Spleen (tissue), 11 donors: ENCODE measurements at regions not wholly inside any gene's neighbourhood (a gene's known extent, or its start where the extent isn't known, plus 50 kb on each side); places are given as distances from the start of the nearest gene placed in this dataset.
"Not testable (repeated sequence)": the region's sequence is repeated elsewhere in the genome, so short reads cannot be mapped to it uniquely, and the experiment has no call there.

ENCODE experiments used
- DNase-seq: peaks from one replicate; pipeline ENCODE4 v3.0.0-alpha.2; 2020
- H3K27ac ChIP-seq, 8 donors: fragments of 200-600 bp; sonication (generic) in 7 of 8; 1 replicate in 4 of 8; 2 replicates in 4 of 8; pipeline versions ENCODE4 v1.5.0 to v1.8.0; 2016 to 2021; ENCODE audit warnings: inconsistent platforms in 4 of 8, mild to moderate bottlenecking in 4 of 8, moderate library complexity in 1 of 8
- H3K27me3 ChIP-seq, 7 donors: fragments of 200-600 bp; sonication (generic) in 6 of 7; replicated peaks in 1 of 7; 1 replicate in 4 of 7; 2 replicates in 3 of 7; pipeline versions ENCODE4 v1.5.0 to v1.8.0; 2016 to 2021; ENCODE audit warnings: inconsistent platforms in 3 of 7, mild to moderate bottlenecking in 1 of 7
- H3K36me3 ChIP-seq, 6 donors: fragments of 200-600 bp; sonication (generic) in 5 of 6; 1 replicate in 4 of 6; 2 replicates in 2 of 6; pipeline versions ENCODE4 v1.5.0 to v1.8.0; 2016 to 2021; ENCODE audit warnings: inconsistent platforms in 2 of 6
- H3K4me1 ChIP-seq, 6 donors: fragments of 200-600 bp; sonication (generic) in 5 of 6; 1 replicate in 3 of 6; 2 replicates in 3 of 6; pipeline versions ENCODE4 v1.5.0 to v1.8.0; 2016 to 2021; ENCODE audit warnings: inconsistent platforms in 3 of 6
- H3K4me3 ChIP-seq, 8 donors: fragments of 200-600 bp; sonication (generic) in 7 of 8; 1 replicate in 4 of 8; 2 replicates in 4 of 8; pipeline versions ENCODE4 v1.5.0 to v1.8.0; 2016 to 2021; ENCODE audit warnings: inconsistent platforms in 4 of 8, mild to moderate bottlenecking in 4 of 8, moderate library complexity in 2 of 8
- H3K9me3 ChIP-seq, 8 donors: fragments of 200-600 bp; sonication (generic) in 7 of 8; 1 replicate in 4 of 8; 2 replicates in 4 of 8; pipeline versions ENCODE4 v1.5.0 to v1.8.0; 2016 to 2021; ENCODE audit warnings: inconsistent platforms in 4 of 8
- CTCF ChIP-seq, 11 experiments: fragments of 200-600 bp in 7 of 11; fragments of 450-650 bp in 4 of 11; sonication (generic) in 4 of 11; IDR thresholded peaks in 8 of 11; conservative IDR thresholded peaks in 3 of 11; 1 replicate in 7 of 11; 2 replicates in 4 of 11; pipeline versions ENCODE4 v1.4.0 to v1.8.0; 2016 to 2021; ENCODE audit warnings: antibody characterized with exemption in 11 of 11, inconsistent platforms in 4 of 11, mild to moderate bottlenecking in 1 of 11
- POLR2A ChIP-seq, 3 donors: fragments of 450-650 bp; IDR thresholded peaks; one replicate each; pipeline ENCODE4 v1.5.1; 2017; ENCODE audit warnings: antibody characterized with exemption in 3 of 3, mild to moderate bottlenecking in 1 of 3
- POLR2AphosphoS5 ChIP-seq, 3 donors: sonication (generic); formaldehyde crosslinking; IDR thresholded peaks; one replicate each; pipeline ENCODE4 v1.5.1; 2017; ENCODE audit warnings: antibody characterized with exemption in 3 of 3
- WGBS, 5 donors: extraction: QIAGEN DNeasy Blood & Tissue Kit in 3 of 5; methylation state at CpG; one replicate each; pipeline versions ENCODE4 v1.1.5 to v1.1.7; 2013 to 2018; 5-methylcytosine and 5-hydroxymethylcytosine counted together
- intact Hi-C: fragments of 100-400 bp; cut with DNase I; formaldehyde crosslinking; loops from one replicate; pipeline ENCODE4 v1.15.0; 2023; ENCODE audit warnings: low total_unique reads
- donor health status: healthy with polysubstance abuse.
- donor health status: DM: no; HTN: no; CAD: no; lungs with moderate emphysema.
- donor health status: DM: no; HTN: no; CAD: no.
- donor health status: Bipolar disorder and iron deficiency.
- donor health status: healthy.
- donor health status: DM: no; HTN: no; CAD: no.
- donor health status: DM: yes; HTN: yes; CAD: no.

- Histone ChIP-seq H3K4me1 (no peaks in the 10 kb centered on the region), H3K36me3 (no peaks in the 10 kb centered on the region), H3K27me3 (peaks cover 0 to 80% (median 18%) of the 10 kb centered on the region in 7 donors), H3K4me3 (no peak overlapping the region), H3K27ac (no peak overlapping the region), H3K9me3 (no peaks in the 10 kb centered on the region)
- DNase-seq = peak; percentile 38
- WGBS, 5 donors = 78 to 89% (median 87%) methylated on average over 15 of the region's 15 CpGs
- intact Hi-C loops = no loop called here
- TF ChIP-seq POLR2A (IDR thresholded peaks at IDR 0.05) (no peak), POLR2AphosphoS5 (IDR thresholded peaks at IDR 0.05) (no peak), CTCF (IDR thresholded peaks at IDR 0.05 in 8 of 11, conservative IDR thresholded peaks at IDR 0.05 in 3 of 11) (no peak)
Observed at GRCh38 chr1:3996846-3997705, 97.0 kb upstream of the C1orf174 start.

- no peak for DNase-seq
- H3K36me3 ChIP-seq = no peaks in the 10 kb centered on the region
- no peak overlapping the region for H3K27ac ChIP-seq
- TF ChIP-seq POLR2A (IDR thresholded peaks at IDR 0.05) (no peak), CTCF (IDR thresholded peaks at IDR 0.05 in 8 of 11, conservative IDR thresholded peaks at IDR 0.05 in 3 of 11) (no peak), POLR2AphosphoS5 (IDR thresholded peaks at IDR 0.05) (no peak)
- H3K9me3 ChIP-seq = no peaks in the 10 kb centered on the region
- peaks cover 0 to 86% (median 18%) of the 10 kb centered on the region in 7 donors for H3K27me3 ChIP-seq
- WGBS, 5 donors = 80 to 91% (median 88%) methylated on average over 10 of the region's 10 CpGs
- no peaks in the 10 kb centered on the region for H3K4me1 ChIP-seq
- no peak overlapping the region for H3K4me3 ChIP-seq
- intact Hi-C loops = no loop called here
Observed at GRCh38 chr1:3998086-3998485, 98.0 kb upstream of the C1orf174 start.

- H3K9me3 ChIP-seq, H3K4me1 ChIP-seq, H3K27ac ChIP-seq, H3K36me3 ChIP-seq, H3K4me3 ChIP-seq, intact Hi-C loops: not testable (repeated sequence)
- WGBS, 5 donors = 14 to 43% (median 21%) methylated on average over 12 to 19 of the region's 19 CpGs
- H3K27me3 ChIP-seq = peaks cover 0 to 89% (median 18%) of the 10 kb centered on the region in 7 donors
- peak; percentile 71 for DNase-seq
Observed at GRCh38 chr1:3999514-3999913, 99.4 kb upstream of the C1orf174 start.

- peak; percentile 58 for DNase-seq
- intact Hi-C loops = no loop called here
- Histone ChIP-seq H3K4me3 (no peak overlapping the region), H3K27me3 (peaks cover 0 to 82% (median 18%) of the 10 kb centered on the region in 7 donors), H3K27ac (no peak overlapping the region), H3K36me3 (no peaks in the 10 kb centered on the region), H3K9me3 (no peaks in the 10 kb centered on the region), H3K4me1 (no peaks in the 10 kb centered on the region)
- 58 to 65% (median 63%) methylated on average over 19 to 21 of the region's 21 CpGs for WGBS, 5 donors
- no peak for TF ChIP-seq CTCF (IDR thresholded peaks at IDR 0.05 in 8 of 11, conservative IDR thresholded peaks at IDR 0.05 in 3 of 11)
- TF ChIP-seq POLR2AphosphoS5 (IDR thresholded peaks at IDR 0.05) = no peak
- TF ChIP-seq POLR2A (IDR thresholded peaks at IDR 0.05) = no peak
Observed at GRCh38 chr1:3999941-4000735, 100.1 kb upstream of the C1orf174 start.
